ENCODE measurements at regions not wholly inside any gene's neighbourhood (a gene's known extent, or its start where the extent isn't known, plus 50 kb on each side); places are given as distances from the start of the nearest gene placed in this dataset.
"Not testable (repeated sequence)": the region's sequence is repeated elsewhere in the genome, so short reads cannot be mapped to it uniquely, and the experiment has no call there.

GRCh38 chr15:79620112-79620857 is 188.1 kb downstream of the MINAR1 start:
- no peak for DNase-seq (ENCODE audit: extremely low spot score)
- ChIA-PET POLR2A (no interaction called here), CTCF (interaction anchor here (1.1 kb wide), 1 partner anchor 282 kb away, joined by 3 read pairs; no protein-coding TSS in a partner anchor)
- TF ChIP-seq CTCF (IDR thresholded peaks at IDR 0.05; ENCODE audit: control extremely low read depth, extremely low read depth, low read depth, missing control alignments) = no peak

- DNase-seq (ENCODE audit: extremely low spot score); POLR2A ChIA-PET: not testable (repeated sequence)
- CTCF ChIA-PET = interaction anchor here (2.0 kb wide), 1 partner anchor 8 kb away, joined by 5 read pairs; no protein-coding TSS in a partner anchor
These were observed 189.7 kb downstream of the MINAR1 start for GRCh38 chr15:79621805-79622204.

GRCh38 chr15:79623488-79623887 is 191.4 kb downstream of the MINAR1 start:
- DNase-seq (ENCODE audit: extremely low spot score) = no peak
- ChIA-PET CTCF (interaction anchor here (1.1 to 2.0 kb wide), 6 partner anchors 10 to 257 kb away, joined by 3 to 5 read pairs (median 3); no protein-coding TSS in a partner anchor), POLR2A (no interaction called here)
- no peak for TF ChIP-seq CTCF (IDR thresholded peaks at IDR 0.05; ENCODE audit: control extremely low read depth, extremely low read depth, low read depth, missing control alignments)

- ChIA-PET CTCF (interaction anchor here (1.0 kb wide), 1 partner anchor 33 kb away, joined by 4 read pairs; no protein-coding TSS in a partner anchor), POLR2A (no interaction called here)
- no peak for TF ChIP-seq CTCF (IDR thresholded peaks at IDR 0.05; ENCODE audit: control extremely low read depth, extremely low read depth, low read depth, missing control alignments)
- no peak for DNase-seq (ENCODE audit: extremely low spot score)
These were observed 197.6 kb downstream of the MINAR1 start for GRCh38 chr15:79629687-79630086.

GRCh38 chr15:79632457-79632856 is 200.3 kb downstream of the MINAR1 start:
- CTCF ChIA-PET = interaction anchor here (1.2 to 2.8 kb wide), 2 partner anchors 9 to 36 kb away, joined by 5 to 8 read pairs; no protein-coding TSS in a partner anchor
- POLR2A ChIA-PET = no interaction called here
- no peak for DNase-seq (ENCODE audit: extremely low spot score)
- no peak for TF ChIP-seq CTCF (IDR thresholded peaks at IDR 0.05; ENCODE audit: control extremely low read depth, extremely low read depth, low read depth, missing control alignments)

GRCh38 chr15:79635149-79635771 is 203.1 kb downstream of the MINAR1 start:
- ChIA-PET POLR2A (no interaction called here), CTCF (no interaction called here)
- TF ChIP-seq CTCF (IDR thresholded peaks at IDR 0.05; ENCODE audit: control extremely low read depth, extremely low read depth, low read depth, missing control alignments) = no peak
- no peak for DNase-seq (ENCODE audit: extremely low spot score)
